AG09309 (cell line): ENCODE measurements at regions not wholly inside any gene's neighbourhood (a gene's known extent, or its start where the extent isn't known, plus 50 kb on each side); places are given as distances from the start of the nearest gene placed in this dataset.

ENCODE experiments used
- DNase-seq: peaks from one replicate; pipeline ENCODE4 v3.0.0-alpha.2; 2010; ENCODE audit warnings: low read depth
- H3K4me3 ChIP-seq: 2 replicates; pipeline ENCODE4 v1.5.1; 2011; ENCODE audit warnings: mild to moderate bottlenecking, low read depth, low read length, moderate library complexity; ENCODE audit not compliant: control insufficient read depth
- CTCF ChIP-seq: IDR thresholded peaks from 2 replicates; pipeline ENCODE4 v1.5.1; 2011; ENCODE audit warnings: mild to moderate bottlenecking, low read depth, low read length, inconsistent platforms; ENCODE audit not compliant: insufficient read depth, control insufficient read depth; ENCODE audit errors: missing control alignments

DNA sequence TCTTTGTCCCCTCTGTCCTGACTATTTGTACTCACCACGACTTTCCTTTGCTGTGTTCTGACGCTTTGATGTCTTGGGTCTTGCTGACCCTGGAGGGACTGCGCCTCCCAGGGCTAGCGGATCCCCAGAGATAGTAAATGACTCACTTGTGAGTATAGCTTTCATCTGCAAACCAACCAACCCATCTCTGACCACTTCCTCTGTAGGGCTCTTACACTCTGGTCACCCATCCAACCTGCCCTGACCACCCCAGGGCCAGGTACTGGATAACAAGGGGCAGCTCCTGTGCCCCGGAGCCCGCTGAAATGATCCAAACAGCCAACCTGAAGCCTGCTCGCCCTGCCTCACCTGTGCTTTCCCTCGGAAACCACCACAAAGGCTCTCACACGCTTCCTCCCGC, 125.2 kb upstream of the CARD11 start:
- no peak for TF ChIP-seq CTCF

DNA sequence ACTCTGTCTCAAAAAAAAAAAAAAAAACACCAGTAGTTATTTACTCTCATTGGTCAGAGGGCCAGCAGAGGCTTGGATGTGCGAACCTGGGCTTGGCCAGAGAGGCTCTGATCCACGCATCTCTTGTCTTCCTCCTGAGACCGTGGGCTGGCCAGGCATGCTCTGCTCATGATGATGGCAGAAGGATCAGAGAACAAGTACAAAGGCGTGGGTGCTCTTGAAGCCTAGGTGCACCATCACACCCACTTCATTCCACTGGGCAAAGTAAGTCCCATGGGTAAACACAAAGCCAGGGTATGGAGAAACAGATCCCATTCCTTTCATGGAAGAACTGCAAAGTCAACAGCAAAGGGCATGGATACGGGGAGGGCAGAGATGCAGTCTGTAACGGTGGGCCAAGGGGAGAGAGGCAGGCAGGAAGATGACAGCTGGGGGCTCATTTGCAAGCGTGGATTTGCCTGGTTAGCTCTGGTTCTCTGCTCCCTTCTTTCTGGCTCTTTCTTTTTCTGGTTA, 128.2 kb upstream of the SDK1 start:
- TF ChIP-seq CTCF, result no peak
- no peak for DNase-seq

More for the DNA sequence above, 125.2 kb upstream of the CARD11 start:
- H3K4me3 ChIP-seq, result no peak overlapping the region
- DNase-seq, result no peak

GRCh38 chr7:3174515-3175284, 126.4 kb upstream of the SDK1 start:
- TF ChIP-seq CTCF, result no peak

More for the DNA sequence above, 128.2 kb upstream of the SDK1 start:
- no peak overlapping the region for H3K4me3 ChIP-seq

DNA sequence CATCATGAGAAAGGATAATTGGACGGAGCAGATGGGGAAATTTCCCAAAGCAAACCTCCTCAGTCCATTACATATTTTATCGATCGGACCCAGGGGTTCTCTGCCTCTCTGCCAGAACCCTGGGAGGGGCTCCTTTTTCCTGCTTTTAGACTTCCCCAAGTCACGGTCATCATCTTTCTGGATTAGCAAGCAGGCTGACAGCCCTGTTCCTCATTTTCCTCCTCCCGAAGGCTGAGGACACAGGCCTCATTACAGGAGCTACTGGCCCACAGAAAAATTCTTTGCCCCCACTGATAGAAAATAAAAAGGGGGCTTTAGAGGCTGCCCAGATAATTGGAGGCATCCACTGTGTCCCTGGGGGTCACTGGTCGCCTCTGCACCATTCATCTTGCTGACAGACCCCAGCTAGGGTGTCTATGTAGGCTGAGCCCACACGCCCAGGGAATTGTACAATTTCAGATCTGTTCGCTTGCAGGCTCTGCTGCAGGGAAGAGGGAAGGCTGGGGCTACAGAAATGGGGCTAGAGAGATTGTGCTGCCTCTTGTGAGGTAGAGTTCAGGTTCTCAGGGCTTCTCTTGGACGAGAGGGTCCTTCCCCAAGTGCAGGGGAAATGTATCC, 125.7 kb upstream of the SDK1 start:
- no peak for DNase-seq
- TF ChIP-seq CTCF, result no peak
- H3K4me3 ChIP-seq, result no peak overlapping the region

More at GRCh38 chr7:3174515-3175284, 126.4 kb upstream of the SDK1 start:
- DNase-seq, result no peak
- H3K4me3 ChIP-seq, result no peak overlapping the region

- no peak for DNase-seq
- no peak for TF ChIP-seq CTCF
- no peak overlapping the region for H3K4me3 ChIP-seq
These were observed 124.7 kb upstream of the SDK1 start for GRCh38 chr7:3176112-3177000.

DNA sequence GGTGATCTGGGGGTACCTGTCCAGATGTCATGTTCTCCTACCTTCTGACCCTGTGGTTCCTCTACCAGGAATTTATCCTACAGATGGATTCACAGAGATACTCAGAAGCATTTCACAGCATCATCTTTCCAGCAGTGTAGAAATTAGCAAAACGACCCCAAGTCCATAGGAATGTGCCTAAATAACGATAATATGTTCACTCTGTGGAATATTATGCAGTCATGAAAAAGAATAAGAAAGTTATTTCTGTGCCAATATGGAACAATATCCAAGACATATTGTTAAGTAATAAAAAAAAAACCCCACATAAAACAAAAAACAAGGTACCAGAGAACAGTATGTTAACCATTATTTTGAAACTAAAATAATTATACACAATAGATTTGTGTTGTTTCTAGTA, 123.8 kb upstream of the SDK1 start:
- DNase-seq, result no peak
- no peak for TF ChIP-seq CTCF
- H3K4me3 ChIP-seq, result no peak overlapping the region
